OCI-LY3 (cell line): ENCODE measurements at regions not wholly inside any gene's neighbourhood (a gene's known extent, or its start where the extent isn't known, plus 50 kb on each side); places are given as distances from the start of the nearest gene placed in this dataset.

ENCODE experiments used
- H2AFZ ChIP-seq: fragments of 200-600, 300-600 bp; shearing (Covaris generic); 2 replicates; pipeline ENCODE4 v1.6.0; 2014; ENCODE audit warnings: antibody characterized with exemption, low read depth, low read length
- H3K27ac ChIP-seq: fragments of 200-600, 300-600 bp; sonication (generic); 2 replicates; pipeline ENCODE4 v1.5.1; 2014; ENCODE audit warnings: mild to moderate bottlenecking, low read length, moderate library complexity, mixed read lengths
- H3K27me3 ChIP-seq: fragments of 200-600, 300-600 bp; sonication (generic); 2 replicates; pipeline ENCODE4 v1.6.1; 2014; ENCODE audit warnings: low read depth, low read length, mixed read lengths
- H3K36me3 ChIP-seq: fragments of 200-600, 300-600 bp; sonication (generic); replicated peaks from 2 replicates; pipeline ENCODE3; 2014; ENCODE audit warnings: low read depth, low read length, mixed read lengths
- H3K4me1 ChIP-seq: fragments of 300-600, 200-600 bp; sonication (generic); 2 replicates; pipeline ENCODE4 v1.6.1; 2014; ENCODE audit warnings: low read length, mixed read lengths
- H3K4me2 ChIP-seq: fragments of 200-600, 300-600 bp; sonication (generic); 2 replicates; pipeline ENCODE4 v1.6.1; 2014; ENCODE audit warnings: low read length, mixed read lengths
- H3K4me3 ChIP-seq: fragments of 300-600, 200-600 bp; sonication (generic); 2 replicates; pipeline ENCODE4 v1.5.1; 2014; ENCODE audit warnings: antibody characterized with exemption, mild to moderate bottlenecking, low read length, moderate library complexity
- H3K79me2 ChIP-seq: fragments of 300-600, 200-600 bp; shearing (Covaris generic); 2 replicates; pipeline ENCODE4 v1.6.1; 2014; ENCODE audit warnings: mild to moderate bottlenecking, low read length, mixed read lengths
- H3K9ac ChIP-seq: fragments of 300-600, 200-600 bp; shearing (Covaris generic); 2 replicates; pipeline ENCODE4 v1.6.0; 2014; ENCODE audit warnings: mild to moderate bottlenecking, low read length, moderate library complexity
- H3K9me3 ChIP-seq: fragments of 200-600, 300-600 bp; shearing (Covaris generic); 2 replicates; pipeline ENCODE4 v1.6.1; 2014; ENCODE audit warnings: low read length, mixed read lengths; ENCODE audit not compliant: insufficient read depth
- H4K20me1 ChIP-seq: fragments of 200-600, 300-600 bp; sonication (generic); 2 replicates; pipeline ENCODE4 v1.6.1; 2016; ENCODE audit warnings: low read length, mixed read lengths; ENCODE audit not compliant: insufficient read depth
- EZH2phosphoT487 ChIP-seq: fragments of 200-600 bp; shearing (Covaris generic); IDR thresholded peaks from 2 replicates; pipeline ENCODE4 v1.6.1; 2018; ENCODE audit warnings: antibody characterized with exemption, mixed run types, low read depth
- TF ChIP-seq, protein P1 (sequence below): fragments of 200-600, 300-600 bp; sonication (generic); IDR thresholded peaks from 2 replicates; pipeline ENCODE4 v1.5.1; 2014; ENCODE audit warnings: antibody characterized with exemption, low read length, low read depth

DNA sequence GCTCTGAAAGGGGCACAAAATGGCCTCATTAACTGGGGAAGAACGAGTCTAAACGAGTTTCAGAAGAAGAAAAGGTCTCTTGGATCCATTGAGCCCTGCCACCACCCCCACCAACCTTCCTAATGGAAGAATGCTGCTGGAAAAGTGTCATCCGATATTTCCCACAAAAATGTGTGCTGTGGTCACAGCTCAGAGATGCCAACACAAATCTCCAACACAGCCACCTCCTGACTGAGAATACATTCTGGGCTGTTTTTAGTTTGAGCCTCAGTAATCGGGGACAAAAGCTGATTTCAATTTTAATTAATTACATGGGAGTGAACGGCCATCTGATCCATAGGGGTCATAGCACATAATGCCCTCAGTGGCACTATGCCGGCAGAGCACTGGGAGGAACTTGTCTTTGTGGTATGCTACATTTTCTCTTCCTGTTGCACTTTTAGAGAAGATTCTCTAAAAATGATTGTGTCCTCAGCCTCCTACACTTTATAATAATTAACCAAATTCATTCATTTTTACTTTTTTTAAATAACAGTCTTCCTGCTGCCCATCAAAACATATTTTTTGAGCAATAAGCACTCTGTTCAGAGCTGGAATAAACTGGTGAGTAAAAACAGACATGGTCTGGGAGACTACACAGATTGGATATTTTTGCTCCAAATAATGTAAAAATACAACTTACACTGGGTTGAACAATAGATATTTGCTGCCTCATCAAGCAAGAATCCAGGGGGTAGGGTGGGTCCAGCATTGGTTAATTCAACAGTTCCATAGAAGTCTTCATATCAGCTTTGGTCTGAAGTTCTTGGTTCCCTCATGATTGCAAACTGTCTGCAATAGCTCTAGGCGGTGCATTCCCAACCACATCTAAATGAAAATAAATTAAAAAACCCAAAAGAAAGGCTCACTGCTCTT is 143.6 kb upstream of the TMEM170B start:
- H4K20me1 ChIP-seq = no peaks in the 10 kb centered on the region
- H3K36me3 ChIP-seq = peaks cover 16% of the 10 kb centered on the region
- no peaks in the 10 kb centered on the region for H3K27me3 ChIP-seq
- peaks cover 10% of the 10 kb centered on the region; the same call in 1 of the 2 replicates for H3K9me3 ChIP-seq
- no peak for TF ChIP-seq EZH2phosphoT487
- TF ChIP-seq, protein P1, sequence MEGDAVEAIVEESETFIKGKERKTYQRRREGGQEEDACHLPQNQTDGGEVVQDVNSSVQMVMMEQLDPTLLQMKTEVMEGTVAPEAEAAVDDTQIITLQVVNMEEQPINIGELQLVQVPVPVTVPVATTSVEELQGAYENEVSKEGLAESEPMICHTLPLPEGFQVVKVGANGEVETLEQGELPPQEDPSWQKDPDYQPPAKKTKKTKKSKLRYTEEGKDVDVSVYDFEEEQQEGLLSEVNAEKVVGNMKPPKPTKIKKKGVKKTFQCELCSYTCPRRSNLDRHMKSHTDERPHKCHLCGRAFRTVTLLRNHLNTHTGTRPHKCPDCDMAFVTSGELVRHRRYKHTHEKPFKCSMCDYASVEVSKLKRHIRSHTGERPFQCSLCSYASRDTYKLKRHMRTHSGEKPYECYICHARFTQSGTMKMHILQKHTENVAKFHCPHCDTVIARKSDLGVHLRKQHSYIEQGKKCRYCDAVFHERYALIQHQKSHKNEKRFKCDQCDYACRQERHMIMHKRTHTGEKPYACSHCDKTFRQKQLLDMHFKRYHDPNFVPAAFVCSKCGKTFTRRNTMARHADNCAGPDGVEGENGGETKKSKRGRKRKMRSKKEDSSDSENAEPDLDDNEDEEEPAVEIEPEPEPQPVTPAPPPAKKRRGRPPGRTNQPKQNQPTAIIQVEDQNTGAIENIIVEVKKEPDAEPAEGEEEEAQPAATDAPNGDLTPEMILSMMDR = no peak
- peak overlapping the region; percentile 79 for H3K27ac ChIP-seq
- peak overlapping the region; percentile 53 for H3K9ac ChIP-seq
- H3K4me2 ChIP-seq = peak overlapping the region; percentile 50
- H3K4me1 ChIP-seq = peaks cover 51% of the 10 kb centered on the region
- peak overlapping the region; percentile 22; the same call in 1 of the 2 replicates for H2AFZ ChIP-seq
- H3K4me3 ChIP-seq = peak overlapping the region; percentile 29; the same call in 1 of the 2 replicates
- H3K79me2 ChIP-seq = no peaks in the 10 kb centered on the region

DNA sequence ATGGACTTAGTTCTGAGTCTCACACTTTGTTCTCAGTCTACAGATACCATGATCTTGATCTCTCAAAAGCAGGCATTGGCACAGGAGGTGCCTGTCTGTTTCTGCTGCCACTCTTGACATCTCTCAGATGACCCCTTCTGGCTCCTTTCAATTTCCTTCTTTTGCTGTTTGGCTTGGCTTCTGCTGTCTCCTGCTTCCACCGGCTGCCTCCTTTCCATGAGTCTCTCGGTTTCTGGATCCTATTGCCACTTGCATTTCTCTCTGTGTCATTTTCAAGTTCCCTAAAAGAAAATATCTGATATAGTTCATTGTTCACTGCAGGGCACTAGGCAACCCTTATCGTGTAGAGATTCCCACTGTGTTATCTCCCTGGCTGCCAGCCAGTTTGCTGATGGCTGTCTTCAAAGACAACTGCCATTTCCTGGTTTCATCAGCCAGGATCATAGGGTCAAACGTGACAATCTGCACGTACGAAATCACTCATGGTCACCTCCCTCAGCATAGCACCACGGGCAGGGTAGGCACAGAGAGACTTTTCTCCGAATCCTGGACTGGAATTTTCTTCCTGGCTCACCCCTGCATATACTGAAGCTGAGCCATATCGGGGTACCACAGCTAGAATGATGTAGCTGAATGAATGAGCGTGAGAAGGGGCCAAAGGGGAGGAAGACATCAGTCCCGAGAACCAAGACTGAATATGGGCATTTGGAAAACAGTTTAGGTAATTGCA is 144.6 kb upstream of the TMEM170B start:
- H3K4me2 ChIP-seq = peak overlapping the region; percentile 8; the same call in 1 of the 2 replicates
- TF ChIP-seq EZH2phosphoT487 = no peak
- TF ChIP-seq, protein P1 = no peak

DNA sequence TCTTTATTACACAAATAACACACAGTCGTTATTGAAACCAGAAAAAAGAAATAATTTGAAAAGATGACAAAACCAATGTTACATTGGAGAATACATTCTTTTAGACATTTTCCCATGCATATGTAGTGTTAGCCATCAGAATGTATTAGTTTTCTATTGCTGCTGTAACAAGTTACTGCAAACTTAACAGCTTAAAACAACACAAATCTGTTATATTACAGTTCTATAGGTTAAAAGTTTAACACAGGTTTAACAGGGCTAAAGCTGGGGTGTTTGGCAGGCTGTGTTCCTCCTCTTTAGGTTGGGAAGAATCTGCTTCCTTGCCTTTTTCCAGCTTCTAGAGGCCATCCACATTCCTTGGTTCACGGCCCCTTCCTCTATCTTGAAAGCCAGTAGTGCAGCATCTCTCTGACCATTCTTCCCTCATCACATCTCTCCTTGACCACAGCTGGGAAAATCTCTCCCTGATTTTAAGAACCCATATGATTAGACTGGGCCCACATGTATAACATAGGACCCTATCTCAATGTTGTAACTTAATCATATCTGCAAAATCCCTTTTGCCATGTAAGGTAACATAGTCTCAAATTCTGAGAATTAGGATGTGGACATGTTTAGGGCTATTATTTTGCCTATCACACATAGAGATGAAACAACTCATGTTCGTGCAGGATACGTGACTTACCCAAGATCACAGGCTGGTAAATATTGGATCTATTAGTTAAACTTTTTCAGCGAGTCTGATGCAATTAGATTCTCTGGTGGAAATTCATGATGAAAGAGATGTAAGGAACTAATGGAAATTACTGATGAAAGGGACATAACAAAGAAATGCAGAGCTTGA is 145.4 kb upstream of the TMEM170B start:
- H3K9me3 ChIP-seq = peaks cover 10% of the 10 kb centered on the region; the same call in 1 of the 2 replicates
- H4K20me1 ChIP-seq = no peaks in the 10 kb centered on the region
- no peak overlapping the region for H3K4me2 ChIP-seq
- H3K4me1 ChIP-seq = peaks cover 60% of the 10 kb centered on the region
- H3K27me3 ChIP-seq = no peaks in the 10 kb centered on the region
- no peaks in the 10 kb centered on the region for H3K79me2 ChIP-seq
- H3K9ac ChIP-seq = no peak overlapping the region
- H3K36me3 ChIP-seq = peaks cover 16% of the 10 kb centered on the region
- H3K4me3 ChIP-seq = no peak overlapping the region
- 0 out of 2 replicates have a peak overlapping the region, but pooled peaks have one; percentile 52 for H2AFZ ChIP-seq
- H3K27ac ChIP-seq = peak overlapping the region; percentile 79; the same call in 1 of the 2 replicates
- TF ChIP-seq, protein P1 = no peak
- no peak for TF ChIP-seq EZH2phosphoT487

More for the DNA sequence above, 144.6 kb upstream of the TMEM170B start:
- peak overlapping the region; percentile 52 for H2AFZ ChIP-seq
- H3K4me1 ChIP-seq = peaks cover 59% of the 10 kb centered on the region
- no peaks in the 10 kb centered on the region for H3K79me2 ChIP-seq
- no peak overlapping the region for H3K4me3 ChIP-seq
- H3K27ac ChIP-seq = peak overlapping the region; percentile 79
- H3K9me3 ChIP-seq = peaks cover 10% of the 10 kb centered on the region; the same call in 1 of the 2 replicates
- no peaks in the 10 kb centered on the region for H4K20me1 ChIP-seq
- peaks cover 16% of the 10 kb centered on the region for H3K36me3 ChIP-seq
- H3K9ac ChIP-seq = peak overlapping the region; percentile 53; the same call in 1 of the 2 replicates
- H3K27me3 ChIP-seq = no peaks in the 10 kb centered on the region
